ENCODE measurements at regions not wholly inside any gene's neighbourhood (a gene's known extent, or its start where the extent isn't known, plus 50 kb on each side); places are given as distances from the start of the nearest gene placed in this dataset.

DNA sequence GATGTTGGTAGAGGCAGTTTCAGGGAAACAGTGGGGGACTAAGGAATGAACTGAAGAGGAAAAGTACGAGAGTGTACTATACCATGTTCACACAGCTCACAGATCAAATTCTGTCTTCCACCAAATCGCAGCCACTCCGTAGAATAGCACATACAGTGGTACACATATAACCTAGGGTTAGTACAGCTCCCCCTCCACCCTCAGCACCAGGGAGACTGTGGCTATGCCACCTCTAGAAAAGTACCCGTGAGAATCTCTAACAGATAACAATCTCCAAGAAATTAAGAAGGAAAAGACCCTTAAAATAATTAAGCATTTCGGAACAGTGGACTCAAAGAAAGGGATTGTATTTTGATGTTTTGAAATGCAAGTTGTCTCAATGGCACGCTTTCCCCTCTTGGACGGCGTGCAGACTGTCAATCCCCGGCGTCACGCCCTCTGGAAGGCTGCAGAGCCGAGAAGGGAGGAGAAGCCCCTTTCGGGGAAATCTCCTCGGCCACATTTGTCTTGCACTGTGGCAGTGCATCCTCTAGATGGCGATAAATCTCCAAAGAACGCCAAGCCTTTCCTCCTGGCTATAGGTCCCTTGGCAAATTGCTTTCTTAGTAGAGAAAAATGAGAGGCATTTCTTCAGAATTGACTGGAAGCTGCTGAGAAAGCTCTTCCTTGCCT is 345.0 kb downstream of the REEP3 start:
- DNase-seq = no peak

DNA sequence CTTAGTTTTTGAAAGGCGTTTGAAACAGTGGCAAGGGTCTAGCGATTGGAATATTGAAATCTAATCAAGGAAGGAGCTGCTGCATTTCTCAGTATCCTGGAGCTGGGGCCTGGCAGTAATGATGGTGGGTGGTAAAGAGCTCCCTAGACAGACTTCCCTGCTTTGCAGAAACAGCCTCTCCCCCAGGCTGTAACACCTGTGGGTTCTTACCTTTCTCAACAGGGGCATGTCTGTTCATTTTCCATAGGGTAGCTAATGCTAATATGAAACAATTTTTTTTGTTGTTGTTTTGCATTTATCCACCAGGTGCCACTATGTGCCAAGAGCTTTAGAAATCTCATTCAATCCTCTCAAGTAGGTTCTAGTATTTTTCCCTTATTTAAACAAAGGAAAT is 345.5 kb downstream of the REEP3 start:
- DNase-seq = no peak

DNA sequence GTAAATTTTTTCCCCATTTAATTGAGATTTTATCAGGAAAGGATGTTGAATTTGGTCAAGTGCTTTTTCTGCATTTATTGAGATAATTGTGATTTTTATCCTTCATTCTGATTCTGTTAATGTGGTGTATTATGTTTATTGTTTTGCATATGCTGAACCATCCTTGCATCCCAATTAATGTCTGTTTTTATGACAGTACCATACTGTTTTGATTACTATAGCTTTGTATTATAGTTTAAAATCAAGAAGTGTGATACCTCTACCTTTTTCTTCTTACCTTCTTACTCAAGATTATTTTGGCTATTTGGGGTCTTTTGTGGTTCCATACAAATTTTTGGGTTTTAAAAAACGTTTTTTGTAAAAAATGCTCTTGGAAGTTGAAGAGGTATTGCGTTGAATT is 357.2 kb downstream of the REEP3 start:
- no peak for DNase-seq

DNA sequence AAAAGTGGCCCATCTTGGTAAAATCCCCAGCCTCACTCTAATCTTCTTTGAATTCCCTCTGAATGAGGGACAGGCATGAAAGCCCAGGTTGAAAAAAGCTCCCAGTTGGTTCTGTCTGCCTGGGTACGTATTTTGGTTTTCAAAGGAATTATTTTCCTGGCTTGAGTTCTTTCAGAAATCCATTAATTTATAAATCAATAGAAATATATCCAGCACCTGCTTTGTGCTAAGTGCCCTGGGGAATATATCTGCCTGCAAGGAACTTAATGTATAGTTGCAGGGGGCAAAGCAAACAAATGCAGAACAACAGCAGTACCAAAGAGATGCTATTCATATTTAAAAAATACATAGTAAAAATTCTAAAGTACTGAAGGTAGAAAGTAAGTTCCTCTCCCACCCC is 362.7 kb downstream of the REEP3 start:
- DNase-seq = no peak

DNA sequence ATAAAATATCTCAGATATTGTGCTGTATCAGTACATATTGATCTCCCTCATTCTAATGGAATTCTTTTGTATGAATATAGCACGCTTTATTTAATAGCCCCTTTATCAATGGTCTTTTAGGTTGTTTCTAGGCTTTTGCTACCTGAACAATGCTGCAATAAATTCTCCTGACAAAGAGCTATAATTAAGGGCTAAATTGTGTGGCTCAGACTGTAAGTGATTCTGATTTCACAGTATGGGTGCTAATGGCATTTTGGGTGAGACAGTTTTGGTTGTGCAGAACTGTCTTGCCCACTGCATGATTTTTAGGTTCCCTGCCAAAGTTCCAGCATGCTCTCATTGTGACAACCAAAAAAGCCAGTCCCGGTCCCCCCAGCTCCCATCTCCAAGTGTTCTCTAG is 363.2 kb downstream of the REEP3 start:
- no peak for DNase-seq

DNA sequence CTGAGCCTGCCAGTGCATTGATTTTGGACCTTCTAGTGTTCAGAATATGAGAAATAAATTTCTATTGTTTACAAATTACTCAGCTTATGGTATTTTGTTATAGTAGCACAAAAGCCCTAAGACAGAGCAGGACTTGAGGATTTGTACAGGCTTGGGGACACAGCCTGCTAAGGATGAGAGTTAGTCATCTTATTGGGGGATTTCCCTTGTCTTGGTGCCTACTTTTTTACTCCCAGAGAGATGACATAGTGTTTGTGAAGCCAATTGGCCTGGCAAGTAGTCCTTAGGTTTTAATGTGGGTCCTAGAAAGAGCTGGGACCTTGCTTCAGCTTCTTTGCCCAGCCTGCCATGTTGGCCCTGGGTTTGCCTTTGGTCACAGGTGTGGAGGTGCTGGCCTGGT is 364.0 kb downstream of the REEP3 start:
- DNase-seq = no peak

DNA sequence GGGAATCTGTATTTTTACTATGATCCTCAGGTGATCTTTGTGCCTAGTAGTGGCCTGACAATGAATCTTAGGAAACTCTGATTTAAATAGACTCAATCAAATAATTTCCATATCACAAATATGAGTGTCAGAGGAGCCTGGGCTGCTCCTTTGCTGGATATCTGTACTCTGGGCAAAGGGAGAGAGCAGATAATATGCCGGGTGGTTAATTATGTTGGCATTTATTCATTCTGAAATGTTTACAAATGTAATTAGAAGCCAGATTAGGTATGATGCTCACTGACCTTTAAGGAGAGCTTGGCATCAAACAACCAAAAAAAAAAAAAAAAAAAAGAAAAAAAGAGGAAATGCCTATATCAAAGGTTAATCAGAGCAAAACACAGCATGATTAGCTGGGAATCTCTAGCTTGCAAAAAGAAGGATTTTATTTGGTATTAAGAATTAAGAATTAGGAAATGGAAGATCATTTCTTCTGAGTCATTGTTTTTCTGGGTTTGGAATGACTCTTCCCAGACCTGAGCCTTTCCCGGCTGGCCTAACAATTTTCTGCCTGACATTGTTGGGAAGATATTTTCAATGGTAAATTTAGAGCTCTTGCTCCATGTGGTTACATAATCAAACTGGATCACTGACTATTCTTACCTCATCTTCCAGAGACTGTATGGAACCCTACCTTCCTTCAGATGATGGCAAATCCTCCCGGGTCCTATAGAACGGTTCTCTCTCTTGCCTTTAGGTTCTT is 365.3 kb downstream of the REEP3 start:
- DNase-seq = no peak

DNA sequence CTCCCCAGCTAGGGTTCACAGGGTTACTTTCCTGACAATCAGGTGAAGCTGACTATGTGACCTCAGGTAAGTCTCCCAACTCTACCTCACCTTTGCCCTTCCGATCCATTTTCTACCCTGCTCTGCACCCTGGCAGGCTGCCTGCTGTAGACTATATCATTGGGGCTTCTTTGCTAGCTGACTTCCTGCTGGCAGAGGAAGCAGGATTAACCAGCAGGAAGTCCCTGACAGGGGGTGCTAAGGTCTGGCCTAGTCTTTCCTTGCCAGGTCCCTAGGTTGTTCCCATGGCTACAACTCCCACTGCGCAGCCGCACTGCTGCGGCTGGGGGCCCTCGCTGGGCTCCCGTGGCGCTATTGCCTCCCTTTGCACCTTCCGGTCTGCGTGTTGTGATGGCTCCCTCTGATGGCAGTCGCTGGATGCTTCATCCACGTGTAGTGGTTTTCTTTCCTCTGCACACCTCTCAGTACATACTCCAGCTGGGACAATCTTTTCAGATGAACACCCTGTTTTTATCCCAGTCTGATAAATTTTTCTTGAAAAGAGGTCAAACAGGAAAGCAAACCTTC is 365.9 kb downstream of the REEP3 start:
- DNase-seq = no peak

DNA sequence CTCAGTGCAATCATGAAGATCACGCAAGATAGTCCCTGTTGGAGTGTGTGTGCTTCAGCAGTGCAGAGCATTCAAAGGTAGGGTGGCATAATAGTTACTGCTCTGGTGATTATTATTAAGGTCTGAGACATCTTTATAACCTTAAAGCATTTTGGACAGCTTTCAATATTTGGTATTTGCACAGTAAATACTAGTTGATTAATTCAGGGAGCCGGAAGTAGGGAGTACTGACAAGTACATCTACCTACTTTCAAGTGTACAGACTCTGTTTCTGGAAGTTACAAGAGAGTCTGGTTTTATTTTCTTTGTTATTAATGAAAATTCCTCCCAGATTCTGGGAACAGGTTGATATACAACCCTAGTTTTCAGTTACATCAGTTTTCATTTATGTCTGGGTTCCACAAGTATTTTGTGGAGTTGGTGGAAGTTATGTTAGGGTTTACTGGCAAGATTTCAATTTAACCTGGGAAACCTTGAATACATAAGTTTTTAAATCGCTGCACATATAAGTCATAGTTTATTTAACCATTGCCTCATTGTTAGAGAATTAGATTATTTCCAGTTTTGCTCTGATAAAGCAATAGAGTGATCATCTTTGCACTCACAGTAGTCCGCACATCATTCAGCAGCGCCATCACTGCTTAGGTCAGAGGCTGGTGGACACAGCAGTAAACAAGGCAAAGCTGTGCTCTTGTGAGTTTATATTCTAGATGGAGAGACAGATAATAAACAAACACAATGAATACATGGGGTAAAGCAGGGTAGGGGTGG is 366.6 kb downstream of the REEP3 start:
- no peak for DNase-seq

DNA sequence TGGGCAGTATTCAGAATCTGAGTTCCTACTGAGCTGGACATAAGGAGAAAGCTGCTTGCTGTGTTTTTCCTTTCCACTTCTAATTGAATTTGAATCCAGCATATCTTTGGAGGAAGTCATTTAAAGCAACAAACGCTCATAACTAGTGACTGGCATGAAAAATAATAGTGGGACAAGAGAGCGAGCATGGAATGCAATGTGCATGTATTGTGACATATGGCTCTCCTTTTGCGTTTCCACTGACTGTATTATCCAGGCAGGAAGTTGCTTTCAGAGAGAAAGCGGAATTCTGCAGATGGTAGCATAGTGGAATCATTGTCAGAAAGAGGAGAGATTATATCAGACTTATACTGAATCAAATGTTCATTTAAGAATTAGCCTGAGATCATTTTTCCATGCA is 368.6 kb downstream of the REEP3 start:
- no peak for DNase-seq

DNA sequence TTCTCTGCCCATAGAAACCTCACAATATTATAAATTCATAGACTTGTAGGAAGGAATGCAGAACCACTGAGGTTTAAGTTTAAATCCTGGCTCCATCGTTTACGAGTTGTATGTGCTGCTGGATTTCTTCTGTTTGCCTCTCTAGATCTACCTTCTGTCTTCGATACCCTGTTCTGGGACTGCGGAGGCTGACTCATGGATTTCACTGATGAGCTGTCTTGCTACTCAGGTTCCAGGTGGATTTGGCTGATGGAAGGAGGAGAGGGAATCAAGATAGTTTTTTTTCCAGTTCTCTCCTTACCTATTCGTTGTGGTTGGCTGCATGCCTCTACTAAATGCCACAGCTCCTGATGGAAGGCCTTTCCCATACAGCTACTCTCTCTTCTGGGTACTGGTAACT is 375.8 kb downstream of the REEP3 start:
- no peak for DNase-seq

DNA sequence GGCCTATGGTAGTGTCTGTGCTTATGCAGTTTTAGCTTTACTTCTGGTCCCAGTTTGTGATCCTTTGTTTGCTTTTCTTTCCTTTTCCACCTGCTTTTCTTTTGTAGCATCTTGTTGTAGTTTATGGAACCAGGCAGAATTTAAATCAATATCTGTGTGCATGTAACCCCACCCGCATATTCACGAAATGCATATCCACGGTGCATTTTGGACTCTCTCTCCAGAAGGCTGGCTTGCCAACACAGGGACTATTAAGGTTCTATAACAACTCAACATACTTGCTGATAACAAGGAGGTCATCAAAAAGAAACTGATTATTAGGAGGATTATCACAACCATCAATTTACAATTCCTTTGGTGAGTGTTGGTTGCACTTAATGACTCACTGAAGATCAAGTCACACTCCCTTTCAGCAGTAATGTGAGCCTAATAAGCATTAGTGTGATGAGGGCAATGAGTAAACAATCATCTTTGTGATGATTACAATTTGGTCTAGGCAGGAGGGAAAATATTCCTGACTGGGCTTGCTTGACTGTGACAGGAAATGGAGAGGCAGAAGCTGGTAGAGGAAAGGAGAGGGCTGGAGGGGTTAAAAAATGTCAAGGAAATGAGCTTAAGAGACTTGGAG is 378.6 kb downstream of the REEP3 start:
- no peak for DNase-seq

DNA sequence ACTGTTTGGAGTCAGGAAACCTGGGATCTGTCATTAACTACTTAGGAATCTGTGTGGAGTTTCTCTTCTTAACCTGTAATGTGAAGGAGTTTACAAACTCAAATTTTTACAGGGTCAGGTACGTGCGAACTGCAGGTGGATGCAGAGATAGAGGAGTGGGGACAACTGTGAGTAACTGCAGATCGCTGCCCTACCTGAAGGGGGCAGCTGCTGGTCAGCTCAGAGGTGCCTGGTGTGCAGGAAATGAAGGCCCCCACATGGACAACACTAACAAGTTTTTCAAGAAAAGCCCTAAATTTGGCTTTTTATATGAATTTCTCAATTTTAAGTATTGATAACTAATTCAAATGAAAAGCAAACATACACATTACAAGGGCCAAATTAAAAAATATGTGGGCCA is 380.0 kb downstream of the REEP3 start:
- DNase-seq = no peak

DNA sequence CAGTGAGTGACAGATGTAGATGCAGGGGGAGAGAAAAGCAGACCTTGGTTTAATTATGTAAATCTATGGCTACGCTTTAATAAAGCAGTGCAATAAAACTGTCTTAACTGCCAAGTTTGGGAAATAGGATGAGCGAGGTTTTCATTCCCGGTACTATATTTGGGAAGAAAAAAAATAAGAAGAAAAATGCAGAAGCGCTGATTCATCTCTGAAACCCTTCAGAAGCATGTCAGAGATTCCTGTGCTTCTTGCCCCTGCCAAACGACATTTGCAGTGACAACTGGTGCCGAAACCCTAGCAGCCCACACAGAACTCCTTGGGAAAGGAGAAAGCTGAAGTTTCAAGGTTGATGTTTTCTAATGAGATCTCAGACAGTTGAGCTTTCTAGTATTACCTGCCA is 380.7 kb downstream of the REEP3 start:
- no peak for DNase-seq

DNA sequence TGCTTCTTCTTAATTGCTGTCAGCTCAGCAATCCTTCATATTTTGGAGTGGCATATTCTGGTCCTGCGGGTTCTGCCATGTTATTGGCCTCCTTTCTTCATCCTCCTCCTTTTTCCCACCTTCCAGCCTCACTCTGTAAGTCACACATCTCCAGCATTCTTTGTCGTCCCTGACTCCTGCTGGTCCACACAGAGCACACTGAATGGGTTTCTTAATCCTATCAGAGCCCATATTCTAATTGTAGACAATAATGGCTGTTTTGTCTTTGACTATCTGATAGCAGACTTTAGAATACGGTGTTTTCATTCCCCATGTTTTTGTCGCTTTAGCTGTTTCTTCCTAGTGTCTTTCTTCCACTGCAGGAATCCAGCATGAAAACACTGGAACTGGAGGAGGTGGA is 389.6 kb downstream of the REEP3 start:
- DNase-seq = no peak

DNA sequence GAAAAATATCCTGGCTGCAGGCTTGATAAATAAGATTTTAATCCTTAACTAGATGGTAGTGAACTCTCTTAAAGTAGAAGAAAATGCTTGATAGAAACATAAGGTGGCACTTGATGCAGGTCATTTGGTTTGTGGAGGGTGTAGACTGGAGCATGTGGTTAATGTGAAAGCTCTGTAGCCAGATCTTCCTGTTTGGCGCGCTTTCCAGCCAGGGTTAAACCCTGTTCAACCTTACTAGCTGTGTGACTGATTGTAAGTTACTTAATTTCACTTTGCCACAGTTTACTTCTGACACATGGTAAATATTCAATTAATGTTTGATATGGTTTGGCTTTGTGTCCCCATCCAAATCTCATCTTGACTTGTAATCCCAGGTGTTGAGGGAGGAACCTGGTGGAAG is 394.0 kb downstream of the REEP3 start:
- no peak for DNase-seq

DNA sequence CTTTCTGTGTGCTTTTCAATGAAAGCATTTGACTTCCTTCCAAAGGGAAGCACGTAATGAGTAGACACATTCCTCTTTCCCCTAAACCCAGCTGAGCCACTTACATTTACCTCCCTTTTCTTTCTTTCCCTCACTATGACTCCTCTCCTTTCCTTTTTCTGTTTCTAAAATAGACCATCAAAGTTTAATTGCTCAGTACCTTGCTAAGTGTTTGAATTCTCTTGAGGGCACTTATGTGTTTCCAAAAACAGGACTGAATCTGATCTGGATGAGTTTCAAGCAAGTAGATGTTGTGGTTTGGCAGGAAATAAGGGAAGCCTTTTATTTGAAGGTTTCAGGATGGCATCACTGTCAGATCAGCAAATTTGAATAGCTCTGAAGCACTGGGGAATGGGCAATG is 396.2 kb downstream of the REEP3 start:
- no peak for DNase-seq

DNA sequence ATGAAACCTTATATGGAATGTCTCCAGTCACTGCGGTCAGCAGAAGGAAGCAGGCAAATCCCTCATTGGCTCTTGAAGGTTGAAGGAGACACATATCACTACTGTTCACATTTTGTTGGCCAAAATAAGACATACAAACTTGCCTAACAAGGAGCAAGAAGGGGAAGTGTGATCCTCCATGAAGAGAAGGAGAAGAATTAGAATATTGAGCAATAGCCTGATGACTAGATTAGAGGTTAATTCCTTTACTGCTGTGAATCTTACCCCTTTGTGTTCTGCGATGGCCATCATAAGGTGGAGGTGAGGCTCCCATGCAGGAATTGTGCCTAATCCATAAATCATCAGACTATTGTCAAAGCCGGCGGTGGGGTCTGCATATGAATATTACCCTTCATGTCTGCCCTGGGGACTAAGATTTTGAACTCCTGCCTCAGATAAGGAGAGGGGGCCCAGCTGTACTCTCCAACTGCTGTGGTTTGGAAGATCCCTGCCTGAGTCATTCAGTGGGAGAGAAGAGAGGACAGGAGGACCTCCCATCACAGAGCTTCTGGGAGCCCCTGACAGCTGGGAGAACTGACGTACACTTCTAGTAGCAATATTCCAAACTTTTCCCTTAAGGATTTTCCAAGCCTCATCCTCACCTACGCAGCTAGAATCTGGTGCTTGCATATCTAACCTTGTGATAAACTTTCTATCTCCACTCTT is 398.5 kb downstream of the REEP3 start:
- DNase-seq = no peak

DNA sequence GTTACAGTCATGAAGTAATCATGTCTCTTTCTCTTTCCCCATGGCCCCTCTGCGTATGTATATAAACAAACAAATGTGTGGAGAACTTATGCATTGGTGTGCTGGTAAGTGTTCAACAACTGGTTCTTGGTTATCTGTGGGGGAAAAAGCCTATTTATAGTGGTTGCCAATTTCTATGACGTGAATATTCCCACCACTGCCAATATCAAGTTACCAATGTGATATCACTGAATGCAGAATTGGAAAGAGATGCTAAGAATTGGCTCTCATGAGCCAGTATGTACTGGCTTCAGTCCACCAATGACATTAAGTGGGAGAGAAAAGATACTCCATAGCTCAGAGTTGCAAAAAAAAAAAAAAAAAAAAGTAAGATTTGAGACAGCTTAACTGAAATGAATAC is 399.7 kb downstream of the REEP3 start:
- no peak for DNase-seq

DNA sequence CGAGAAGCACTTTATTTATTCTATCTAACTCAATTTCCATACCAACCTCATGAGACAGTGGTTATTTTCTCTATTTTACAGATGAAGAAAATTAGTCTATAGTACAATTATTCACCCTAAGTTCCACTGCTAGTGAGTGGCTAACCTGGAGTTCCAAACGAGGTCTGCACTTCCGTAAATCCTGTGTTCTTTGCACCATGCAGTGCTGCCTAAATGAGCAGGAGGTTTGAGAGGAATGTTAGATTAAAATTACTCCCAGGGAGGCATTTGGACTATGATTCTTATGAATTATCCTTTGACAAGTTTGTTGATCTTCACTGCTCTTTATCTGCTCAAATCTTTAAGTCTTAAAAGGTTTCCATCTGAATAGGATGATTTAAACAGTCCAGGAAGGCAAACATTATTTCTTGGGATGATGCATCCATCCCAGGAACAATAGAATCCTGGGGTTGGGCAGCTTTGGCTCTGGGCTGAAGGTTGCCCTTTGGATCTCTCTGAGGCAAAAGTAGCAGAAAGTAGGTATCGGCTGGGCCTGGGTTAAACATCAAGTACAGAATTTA is 400.8 kb downstream of the REEP3 start:
- DNase-seq = no peak

DNA sequence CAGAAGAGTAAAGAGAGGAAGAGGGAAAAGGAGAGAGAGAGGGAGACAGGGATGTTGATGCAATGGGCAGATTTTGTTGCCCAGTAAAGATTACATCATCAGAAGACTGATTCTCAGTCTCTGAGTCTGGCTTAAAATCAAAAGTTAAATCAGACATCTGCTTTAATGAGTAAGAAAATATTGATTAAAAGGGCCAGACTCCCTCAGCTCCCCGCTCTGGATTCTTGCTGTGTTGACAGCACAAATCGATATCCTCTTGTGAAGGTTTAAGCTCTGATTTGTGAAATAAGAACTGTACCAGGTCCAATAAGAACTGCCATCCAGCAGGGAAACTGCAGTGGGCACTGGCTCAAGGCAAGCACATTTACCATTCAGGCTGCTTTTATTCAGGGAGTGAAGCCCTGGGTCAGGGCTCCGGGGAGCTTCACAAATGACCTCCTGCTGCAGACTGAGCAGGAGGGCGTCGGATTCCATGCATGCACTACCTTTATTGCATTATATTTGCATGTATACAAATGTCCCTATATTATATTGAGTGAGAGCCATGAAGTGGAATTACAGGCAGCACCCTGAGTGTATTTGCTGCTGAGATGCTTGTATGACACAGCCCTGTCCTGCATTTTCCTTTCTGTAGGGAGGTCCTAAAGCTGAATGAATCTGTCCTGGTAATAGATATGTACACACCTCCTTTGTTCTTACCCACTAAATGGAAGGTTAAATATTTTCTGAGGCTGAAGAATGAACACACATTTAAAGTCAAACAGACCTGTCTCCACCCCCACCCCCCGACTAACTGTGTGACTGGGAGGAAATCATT is 401.5 kb downstream of the REEP3 start:
- no peak for DNase-seq
